NOMO-1 treated with dmso at 0.1 percent for 144 hours (cell line): ENCODE measurements at regions not wholly inside any gene's neighbourhood (a gene's known extent, or its start where the extent isn't known, plus 50 kb on each side); places are given as distances from the start of the nearest gene placed in this dataset.
"Not testable (repeated sequence)": the region's sequence is repeated elsewhere in the genome, so short reads cannot be mapped to it uniquely, and the experiment has no call there.

Experiments used
- DNase-seq: peaks from one replicate; lab custom pipeline; 2025; ENCODE audit not compliant: unreplicated experiment; lab: John Stamatoyannopoulos, UW

- DNase-seq, result no peak
Observed at GRCh38 chr18:73688851-73689711, 458.6 kb downstream of the FBXO15 start.

DNA sequence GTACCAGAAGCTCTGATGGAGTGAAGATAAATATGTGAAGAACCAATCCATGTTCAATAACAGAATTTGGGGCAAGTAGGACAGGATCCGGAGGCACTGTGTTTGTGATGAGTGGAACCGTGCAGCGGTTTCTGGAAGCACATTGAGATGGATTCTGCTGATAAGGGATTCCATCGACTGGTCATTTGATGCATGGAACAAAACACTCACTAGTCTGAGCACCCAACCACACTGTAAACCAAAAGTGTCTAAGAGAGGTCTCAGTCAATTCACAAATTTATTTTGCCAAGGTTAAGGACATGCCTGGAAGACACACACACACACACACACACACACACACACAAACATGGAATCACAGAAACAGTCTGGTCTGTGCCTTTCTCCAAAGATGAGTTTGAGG lies 459.5 kb downstream of the FBXO15 start:
- DNase-seq, result no peak

DNA sequence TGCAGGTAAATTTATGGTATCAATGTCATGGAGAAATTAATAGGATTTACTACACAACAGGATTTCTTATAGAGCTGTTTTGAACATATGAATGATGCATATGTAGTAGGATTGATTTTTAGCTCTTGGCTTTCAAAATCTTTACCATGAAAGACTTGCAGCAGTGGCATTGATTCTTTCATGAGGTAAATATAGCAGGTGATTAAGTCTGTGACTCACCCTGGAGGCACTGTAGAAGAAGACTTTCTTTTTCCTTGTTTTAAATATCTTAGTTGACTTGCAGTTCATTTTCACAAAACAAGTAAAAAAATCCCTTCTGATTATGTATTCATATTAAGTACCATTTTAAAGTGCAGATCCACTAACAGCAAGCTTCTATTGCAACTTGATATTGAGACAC lies 463.0 kb downstream of the FBXO15 start:
- DNase-seq, result no peak

- no peak for DNase-seq
Observed at GRCh38 chr18:73683409-73684238, 464.0 kb downstream of the FBXO15 start.

DNA sequence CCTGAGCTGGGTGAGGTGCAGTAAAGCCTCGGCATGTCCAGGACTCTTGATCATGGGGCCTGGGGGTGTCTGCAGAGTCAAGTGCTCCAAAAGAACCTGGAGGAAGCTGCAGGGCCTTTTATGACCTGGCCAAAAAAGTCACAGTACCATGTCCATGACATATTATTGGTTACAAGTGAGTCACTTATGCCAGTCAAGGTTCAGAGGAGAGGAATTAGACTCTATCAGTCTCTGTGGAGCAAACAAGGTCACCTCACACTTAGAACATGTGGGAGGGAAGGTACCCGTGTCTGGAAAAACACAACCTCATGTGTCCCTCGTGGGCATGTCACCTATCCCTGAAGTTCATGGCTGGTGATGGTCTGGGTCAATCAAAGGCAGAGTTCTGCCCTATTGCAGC lies 465.7 kb downstream of the FBXO15 start:
- no peak for DNase-seq

DNA sequence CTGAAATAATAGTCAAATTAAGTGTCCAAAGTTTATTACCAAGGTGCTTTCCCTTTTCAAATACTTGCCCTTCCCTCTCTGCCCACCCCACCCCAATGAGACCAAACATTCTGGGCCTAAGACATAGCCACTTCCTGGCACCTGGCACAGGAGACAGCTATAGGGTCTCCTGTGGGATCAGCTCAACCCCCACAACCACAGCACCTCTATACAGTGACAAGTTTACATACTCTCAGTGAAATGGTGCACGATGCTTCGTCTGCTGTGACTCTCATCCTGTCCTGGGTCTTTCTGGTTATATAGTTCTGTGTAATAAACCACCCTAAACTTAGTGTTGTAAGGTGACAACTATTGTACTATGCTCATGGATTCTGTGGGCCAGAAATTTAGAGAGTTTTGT lies 466.2 kb downstream of the FBXO15 start:
- no peak for DNase-seq

DNA sequence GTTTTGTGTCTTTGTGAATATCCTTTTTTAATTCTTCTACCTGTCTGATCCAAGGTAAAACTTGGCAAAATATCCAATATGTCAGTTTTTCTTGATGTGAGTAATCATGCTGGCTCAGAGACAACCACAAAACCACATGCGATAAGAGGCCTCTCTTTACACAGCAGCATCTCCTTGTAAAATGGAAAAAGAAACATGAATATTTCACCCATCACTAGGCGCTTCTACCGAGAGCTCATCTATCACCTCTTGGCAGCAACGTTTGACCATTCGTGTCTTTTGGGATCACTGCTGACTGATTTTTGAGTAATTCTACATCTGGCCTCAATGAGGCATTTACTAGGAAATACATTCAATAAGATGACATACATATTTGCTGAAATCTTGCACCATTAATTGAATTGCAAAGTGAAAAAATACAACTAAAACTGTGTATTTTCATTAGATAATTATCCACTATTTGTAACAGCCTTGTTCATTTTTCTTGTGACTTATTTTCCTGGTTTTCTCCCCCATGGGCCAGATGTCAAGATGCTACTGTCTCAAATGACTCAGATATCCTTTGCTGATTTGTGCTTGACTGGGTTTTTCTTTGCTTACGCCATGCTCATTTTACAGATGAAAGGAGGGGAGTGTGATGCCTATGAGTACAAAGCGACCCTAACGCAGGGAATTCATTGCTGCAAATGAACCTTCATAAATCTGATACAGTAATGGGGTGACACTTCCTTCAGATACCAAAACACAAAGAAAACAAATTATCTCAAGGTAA lies 467.5 kb downstream of the FBXO15 start:
- DNase-seq, result no peak

- DNase-seq, result no peak
Observed at GRCh38 chr18:73677450-73677849, 470.2 kb downstream of the FBXO15 start.

GRCh38 chr18:73674125-73674865 lies 473.3 kb downstream of the FBXO15 start:
- DNase-seq, result no peak

GRCh38 chr18:73671480-73671879 lies 476.2 kb downstream of the FBXO15 start:
- DNase-seq, result not testable (repeated sequence)

DNA sequence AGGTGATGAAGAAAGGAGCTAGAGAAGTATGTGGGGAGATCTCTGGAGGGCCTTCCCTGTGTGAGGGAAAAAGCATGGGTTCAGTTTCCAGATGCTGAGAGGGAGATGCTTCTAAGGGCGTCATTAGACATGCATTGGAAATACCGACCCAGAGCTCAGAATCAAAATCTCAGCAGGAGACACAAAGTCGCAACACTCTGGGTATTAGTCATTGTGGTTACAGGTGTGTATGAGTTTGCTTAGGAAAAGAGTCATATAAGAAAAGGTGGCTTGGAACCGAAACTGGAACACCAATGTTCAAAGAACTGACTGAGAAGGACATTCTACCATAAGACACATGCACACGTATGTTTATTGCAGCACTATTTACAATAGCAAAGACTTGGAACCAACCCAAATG lies 477.1 kb downstream of the FBXO15 start:
- DNase-seq, result no peak

- DNase-seq, result no peak
Observed at GRCh38 chr18:73670039-73670438, 477.6 kb downstream of the FBXO15 start.

- DNase-seq, result no peak
Observed at GRCh38 chr18:73669297-73669696, 478.3 kb downstream of the FBXO15 start.

DNA sequence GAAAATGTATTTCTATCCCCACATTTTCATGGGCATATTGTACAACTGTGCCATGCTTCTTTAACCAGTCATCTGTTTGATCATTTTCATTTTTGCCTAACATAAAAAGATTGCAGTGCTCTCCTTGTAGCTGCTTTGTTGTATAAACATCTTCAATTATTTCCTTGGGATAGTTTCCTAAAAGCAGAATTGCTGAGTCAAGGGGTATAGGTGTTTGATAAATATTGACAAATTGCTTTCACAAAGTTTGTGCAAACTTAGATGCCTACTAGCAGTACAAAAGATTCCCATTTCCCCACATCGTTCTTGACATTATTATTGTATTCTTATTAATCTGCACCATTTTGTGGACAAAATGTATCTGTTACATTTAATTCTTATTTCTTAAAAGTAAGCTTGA lies 479.6 kb downstream of the FBXO15 start:
- DNase-seq, result no peak

- DNase-seq, result no peak
Observed at GRCh38 chr18:73666772-73667171, 480.9 kb downstream of the FBXO15 start.

DNA sequence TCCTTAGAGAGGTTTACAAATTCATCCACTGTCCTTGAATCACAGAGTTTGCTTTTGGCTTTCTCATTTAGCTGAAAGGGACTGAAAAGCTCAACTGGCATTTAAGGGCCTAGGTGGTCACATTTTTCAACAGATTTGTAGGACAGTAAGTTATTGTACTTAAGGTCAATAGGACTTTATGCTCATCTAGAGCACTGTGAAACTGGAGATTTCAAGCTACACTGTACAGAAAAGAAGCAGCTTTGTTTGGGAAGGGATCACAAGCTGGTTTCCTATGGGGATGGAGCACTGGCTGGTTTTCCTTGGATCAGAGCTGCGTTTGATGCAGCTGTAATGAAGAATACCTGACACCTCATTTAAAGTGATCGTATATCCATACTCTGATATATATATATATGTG lies 482.7 kb downstream of the FBXO15 start:
- no peak for DNase-seq

DNA sequence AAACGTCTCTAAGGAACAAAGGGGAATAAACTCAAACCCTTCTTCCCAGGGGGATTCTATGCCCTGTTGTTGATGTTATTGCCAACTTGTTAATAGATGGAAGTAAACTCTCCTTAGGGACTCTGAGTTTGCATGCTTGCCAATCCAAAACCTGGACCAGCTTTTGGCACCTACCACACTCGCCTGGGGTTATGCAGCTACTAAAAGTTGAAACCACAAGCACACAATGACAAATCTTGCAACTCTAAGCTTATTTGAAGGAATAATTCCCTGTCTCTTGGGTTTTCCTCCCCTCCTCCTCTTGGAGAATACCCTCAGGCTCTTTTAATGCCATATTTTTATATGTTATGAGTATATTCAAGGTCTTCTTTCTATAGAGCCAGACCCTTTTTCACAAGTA lies 484.1 kb downstream of the FBXO15 start:
- DNase-seq, result no peak

DNA sequence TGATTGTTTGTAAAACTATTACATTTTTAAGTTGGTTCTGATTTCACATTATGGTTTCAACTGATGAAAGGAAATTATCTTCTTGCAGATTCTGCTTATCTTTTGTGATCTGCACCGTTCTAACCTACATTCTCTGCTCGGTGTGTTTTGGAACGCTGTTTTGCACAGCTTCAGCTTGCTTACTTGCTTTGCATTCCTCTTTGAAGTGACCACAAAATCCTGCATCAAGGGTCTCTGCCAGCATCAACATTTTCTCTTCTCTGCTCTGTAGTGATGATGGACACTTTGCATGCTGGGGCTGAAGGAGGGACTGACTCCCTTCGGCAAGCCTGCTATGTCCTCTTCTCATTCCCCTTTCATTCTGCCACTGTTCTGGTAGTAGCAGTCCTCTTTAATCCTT lies 485.2 kb downstream of the FBXO15 start:
- no peak for DNase-seq

GRCh38 chr18:73660931-73661856 lies 486.4 kb downstream of the FBXO15 start:
- no peak for DNase-seq

- no peak for DNase-seq
Observed at GRCh38 chr18:73656691-73657090, 490.9 kb downstream of the FBXO15 start.
